ENCODE measurements at regions not wholly inside any gene's neighbourhood (a gene's known extent, or its start where the extent isn't known, plus 50 kb on each side); places are given as distances from the start of the nearest gene placed in this dataset.

GRCh38 chr10:30247704-30248103 lies 101.4 kb downstream of the MTPAP start:
- no peak for TF ChIP-seq CTCF (tag by site-specific recombination; IDR thresholded peaks at IDR 0.05)
- TF ChIP-seq ZNF274 (IDR thresholded peaks at IDR 0.05; ENCODE audit: low read length), result no peak
- no peak for TF ChIP-seq ZNF274 (tag by site-specific recombination; IDR thresholded peaks at IDR 0.05; ENCODE audit: borderline replicate concordance)
- no peak for TF ChIP-seq FEZF1 (tag by site-specific recombination; IDR thresholded peaks at IDR 0.05)
- TF ChIP-seq YY1 (tag by site-specific recombination; IDR thresholded peaks at IDR 0.05), result no peak
- no peak for TF ChIP-seq ZNF561 (tag by site-specific recombination; IDR thresholded peaks at IDR 0.05; ENCODE audit: borderline replicate concordance)
- TF ChIP-seq REPIN1 (tag by site-specific recombination; IDR thresholded peaks at IDR 0.05; ENCODE audit: low read depth), result no peak

Data from HEK293 (cell line).